NCI-H446 (cell line): ENCODE measurements at regions not wholly inside any gene's neighbourhood (a gene's known extent, or its start where the extent isn't known, plus 50 kb on each side); places are given as distances from the start of the nearest gene placed in this dataset.
"Not testable (repeated sequence)": the region's sequence is repeated elsewhere in the genome, so short reads cannot be mapped to it uniquely, and the experiment has no call there.

ENCODE experiments used
- DNase-seq, 2 experiments: peaks; one replicate each; lab custom pipeline; 2025; lab: John Stamatoyannopoulos, UW

DNA sequence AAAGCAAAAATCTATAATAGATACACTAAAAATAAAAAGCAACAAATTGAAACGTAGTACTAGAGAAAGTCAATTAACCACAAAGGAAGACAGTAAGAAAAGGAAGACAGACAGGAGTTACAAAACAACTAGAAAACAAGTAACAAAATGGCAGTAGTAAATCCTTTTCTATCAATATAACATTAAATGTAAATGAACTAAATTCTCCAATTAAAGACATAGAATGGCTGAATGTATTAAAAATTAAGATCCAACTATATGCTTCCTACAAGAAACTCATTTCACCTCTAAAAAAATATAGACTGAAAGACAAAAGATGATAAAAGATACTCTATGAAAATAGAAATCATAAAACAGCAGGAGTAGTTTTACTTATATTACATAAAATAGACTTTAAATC, 79.1 kb downstream of the CTH start:
- DNase-seq: no peak

- DNase-seq: no peak
Measured at GRCh38 chr1:70495370-70495769, 84.3 kb downstream of the CTH start.

- DNase-seq: no peak
Measured at GRCh38 chr1:70496181-70496580, 85.1 kb downstream of the CTH start.

DNA sequence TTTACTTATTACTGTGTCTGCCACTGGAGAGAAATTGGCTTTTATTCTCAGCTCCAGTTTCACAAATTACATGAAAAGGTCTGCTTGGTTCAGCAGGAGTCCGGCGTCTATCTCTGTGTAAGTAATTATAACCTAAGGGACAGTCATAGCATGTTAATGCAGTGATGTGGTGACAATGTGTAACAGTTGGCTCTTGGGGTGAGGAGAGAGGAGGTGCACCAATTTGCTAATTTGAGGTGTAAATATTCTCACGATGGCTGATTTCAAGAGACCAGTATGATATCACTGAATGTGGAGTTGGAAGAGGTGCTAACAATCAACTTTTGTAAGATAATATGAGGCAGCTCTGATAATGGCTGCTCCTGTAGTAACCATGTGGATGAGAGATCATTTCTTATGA, 86.1 kb downstream of the CTH start:
- no peak for DNase-seq

GRCh38 chr1:70498666-70499065, 87.6 kb downstream of the CTH start:
- no peak for DNase-seq

DNA sequence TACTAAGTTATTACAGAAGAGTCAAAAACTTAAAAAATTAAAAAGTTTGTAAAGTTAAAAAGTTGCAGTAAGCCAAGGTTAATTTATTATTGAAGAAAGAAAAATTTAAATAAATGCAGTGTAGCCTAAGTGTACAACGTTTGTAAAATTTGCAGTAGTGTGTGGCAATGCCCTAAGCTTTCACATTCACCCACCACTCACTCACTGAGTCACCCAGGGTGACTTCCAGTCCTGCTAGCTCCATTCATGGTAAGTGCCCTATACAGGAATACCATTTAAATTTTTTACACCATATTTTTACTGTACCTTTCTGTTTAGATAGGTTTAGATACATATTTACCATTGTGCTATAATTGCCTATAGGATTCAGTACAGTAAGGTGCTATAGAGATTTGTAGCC, 88.6 kb downstream of the CTH start:
- no peak for DNase-seq

GRCh38 chr1:70503358-70503757, 92.3 kb downstream of the CTH start:
- no peak for DNase-seq

DNA sequence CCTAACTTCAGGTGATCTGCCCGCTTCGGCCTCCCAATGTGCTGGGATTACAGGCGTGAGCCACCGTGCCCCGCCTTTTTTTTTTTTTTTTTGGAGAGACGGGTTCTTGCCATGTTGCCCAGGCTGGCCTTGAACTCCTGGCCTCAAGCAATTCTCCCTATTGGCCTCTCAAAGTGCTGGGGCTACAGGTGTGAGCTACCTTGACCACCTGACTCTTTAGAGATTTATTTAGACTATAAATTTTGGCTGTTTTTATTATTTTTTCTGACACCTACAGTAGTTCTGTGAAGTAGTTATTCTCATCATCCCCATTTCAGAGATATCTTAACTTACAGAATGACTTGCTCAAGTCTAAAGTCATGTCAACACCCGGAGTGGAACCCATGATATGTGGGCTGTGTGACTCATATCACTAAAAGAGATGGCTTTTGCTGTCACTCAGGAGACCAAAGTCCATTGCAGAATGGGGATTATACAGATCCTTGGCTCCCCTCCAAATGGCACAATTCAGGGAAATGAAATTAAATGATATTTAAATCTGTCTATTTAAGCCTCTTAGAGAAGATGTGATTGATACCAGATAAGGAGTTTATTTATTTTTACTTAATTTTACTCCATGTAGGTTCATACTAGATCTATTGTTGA, 93.2 kb downstream of the CTH start:
- DNase-seq: peak in 1 of 2 experiments; percentile 37

DNA sequence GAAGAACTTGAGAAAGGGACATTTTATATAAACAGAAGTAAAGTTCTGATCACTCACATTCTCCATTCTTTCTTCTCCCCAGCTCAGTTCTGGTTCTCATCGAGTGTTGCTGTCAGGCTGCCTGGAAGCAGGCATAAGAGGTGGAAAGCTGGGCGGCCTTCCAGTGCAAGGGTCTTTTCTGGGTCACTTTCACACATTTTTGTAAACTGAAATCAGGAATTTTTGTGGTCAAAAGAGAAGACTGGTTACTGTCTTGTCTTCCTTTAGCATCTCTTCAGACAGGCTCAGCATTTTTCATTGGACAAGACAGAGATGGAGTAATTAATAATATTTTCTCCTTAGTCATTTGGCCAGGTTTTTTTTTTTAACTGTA, 93.7 kb downstream of the CTH start:
- DNase-seq: no peak

DNA sequence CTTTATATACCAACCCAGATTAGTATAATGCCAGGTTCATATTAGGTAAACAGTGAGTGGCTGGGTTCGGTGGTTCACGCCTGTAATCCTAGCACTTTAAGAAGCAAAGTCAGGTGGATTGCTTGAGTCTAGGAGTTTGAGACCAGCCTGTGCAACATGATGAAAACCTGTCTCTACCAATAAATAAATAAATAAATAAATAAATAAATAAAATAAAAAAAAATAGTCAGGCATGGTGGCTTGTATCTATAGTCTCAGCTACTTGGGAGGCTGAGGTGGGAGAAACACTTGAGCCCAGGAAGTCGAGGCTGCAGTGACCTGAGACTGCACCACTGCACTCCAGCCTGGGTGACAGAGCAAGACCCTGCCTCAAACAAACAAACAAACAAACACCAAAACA, 96.9 kb downstream of the CTH start:
- not testable (repeated sequence) for DNase-seq

GRCh38 chr1:70509996-70510876, 99.2 kb downstream of the CTH start:
- DNase-seq: peak; percentile 79 to 90

- no peak for DNase-seq
Measured at GRCh38 chr1:70517444-70517843, 106.4 kb downstream of the CTH start.

GRCh38 chr1:70518106-70518505, 107.0 kb downstream of the CTH start:
- no peak for DNase-seq

GRCh38 chr1:70528590-70529333, 117.7 kb downstream of the CTH start:
- DNase-seq: peak; percentile 23 to 63

GRCh38 chr1:70536708-70537366, 125.8 kb downstream of the CTH start:
- no peak for DNase-seq

DNA sequence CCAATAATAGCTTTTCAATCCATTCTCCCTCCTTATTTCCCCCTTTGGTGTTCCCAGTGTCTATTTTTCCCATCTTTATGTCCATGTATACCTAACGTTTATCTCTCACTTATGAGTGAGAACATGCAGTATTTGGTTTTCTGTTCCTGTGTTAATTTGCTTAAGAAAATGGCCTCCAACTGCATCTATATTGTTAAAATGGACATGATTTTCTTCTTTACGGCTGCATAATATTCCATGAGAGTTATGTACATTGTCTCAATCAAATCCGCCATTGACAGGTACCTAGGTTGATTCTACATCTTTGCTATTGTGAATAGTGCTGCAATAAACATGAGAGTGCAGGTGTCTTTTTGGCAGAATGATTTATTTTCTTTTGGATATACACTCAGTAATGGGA, 126.7 kb downstream of the CTH start:
- DNase-seq: no peak

DNA sequence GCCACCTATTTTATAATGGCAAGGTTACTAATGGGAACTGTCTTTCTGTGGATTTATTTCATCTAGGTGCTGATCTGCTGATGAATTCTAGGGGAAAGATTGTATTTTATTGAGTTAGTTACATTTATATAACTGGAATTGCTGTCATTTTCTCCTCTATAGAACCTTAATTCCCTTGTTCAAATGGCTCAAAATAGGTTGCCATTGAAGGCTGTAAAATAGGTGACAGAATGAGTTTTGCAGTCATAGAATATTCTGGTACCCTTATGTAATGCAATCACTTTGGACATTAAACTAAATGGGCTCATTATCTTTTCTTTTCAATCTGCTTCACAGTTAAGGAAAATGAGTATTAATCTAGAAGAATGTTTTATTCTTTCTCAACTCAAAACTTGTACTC, 131.0 kb downstream of the CTH start:
- DNase-seq: no peak

- no peak for DNase-seq
Measured at GRCh38 chr1:70542856-70543255, 131.8 kb downstream of the CTH start.

- no peak for DNase-seq
Measured at GRCh38 chr1:70546726-70547125, 135.7 kb downstream of the CTH start.

DNA sequence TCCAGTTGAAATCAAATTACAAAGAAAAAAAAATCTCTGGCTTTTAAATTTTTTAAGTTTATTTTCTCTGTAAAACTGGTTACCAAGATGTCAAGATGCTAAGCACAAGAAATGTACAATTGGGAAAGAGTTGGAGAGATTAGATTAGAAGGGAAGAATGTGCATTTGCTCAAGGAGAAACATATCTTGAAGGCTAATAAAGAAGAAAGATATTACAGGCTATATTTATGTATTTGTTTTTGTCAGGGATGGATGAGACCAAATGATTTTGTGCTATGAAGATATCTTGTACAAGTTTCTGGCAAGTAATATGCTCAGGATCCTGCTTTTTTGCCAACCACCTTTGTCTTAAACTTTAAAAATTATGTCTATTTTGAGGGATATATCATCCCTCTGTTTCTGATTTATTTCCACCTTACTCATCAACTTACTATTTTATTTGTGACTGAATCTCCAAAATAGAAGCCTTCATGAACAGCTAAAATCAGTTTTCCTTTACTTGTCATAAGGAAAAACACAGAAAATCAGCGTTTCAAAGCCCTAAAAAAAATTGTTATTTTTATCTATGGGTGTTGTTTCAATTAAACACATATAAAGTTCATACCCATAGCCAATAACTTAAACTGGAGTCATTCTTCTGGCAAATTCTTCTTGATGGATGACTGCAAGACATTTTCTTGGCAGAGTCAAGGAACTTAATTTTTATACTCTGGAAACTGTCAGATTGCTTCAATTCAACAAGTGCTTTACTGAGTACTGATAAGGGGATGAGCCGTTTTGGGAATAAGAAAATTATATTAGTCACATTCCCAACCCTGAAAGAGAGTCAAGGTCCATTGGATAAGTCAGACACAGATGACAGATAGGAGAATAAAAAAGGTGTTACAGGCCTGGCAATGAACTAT, 141.8 kb downstream of the CTH start:
- DNase-seq: no peak

DNA sequence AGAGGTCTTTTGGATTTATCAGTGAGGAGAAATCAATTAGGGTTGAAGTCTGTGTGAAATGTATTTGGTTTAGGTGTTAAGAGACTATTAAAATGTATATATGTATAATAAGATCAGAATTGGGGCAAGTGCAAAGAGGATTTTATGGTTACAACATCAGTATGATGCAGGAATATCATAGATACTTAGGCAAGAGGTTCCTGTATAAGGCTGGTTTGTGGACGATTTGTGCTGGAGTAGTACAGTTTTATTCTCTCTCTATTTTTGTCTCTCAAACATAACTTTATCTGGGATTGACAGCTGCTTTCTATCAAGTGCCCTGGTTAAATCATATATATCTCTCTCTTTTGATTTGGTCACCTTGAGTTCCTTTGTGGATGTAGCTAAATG, 142.5 kb downstream of the CTH start:
- DNase-seq: no peak
